ENCODE measurements at regions not wholly inside any gene's neighbourhood (a gene's known extent, or its start where the extent isn't known, plus 50 kb on each side); places are given as distances from the start of the nearest gene placed in this dataset.

DNA sequence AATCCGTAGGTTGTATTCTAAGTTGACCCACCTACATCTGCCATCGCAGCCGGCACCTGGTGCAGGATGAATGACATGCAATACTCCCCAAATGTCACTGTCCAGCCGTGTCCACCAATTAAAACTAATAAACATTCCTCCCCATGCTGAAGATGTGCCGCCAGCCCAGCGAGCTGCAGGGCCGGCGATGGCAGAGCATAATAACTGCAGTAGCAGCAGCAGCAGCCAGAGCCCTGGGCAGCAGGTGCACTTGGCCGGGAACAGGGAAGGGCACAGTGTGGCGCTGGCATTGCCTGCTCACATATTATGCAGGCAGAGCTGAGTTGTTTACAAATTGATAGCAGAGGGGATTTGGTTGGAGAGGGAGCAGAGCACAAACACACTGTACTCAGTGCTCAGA is 754.9 kb downstream of the OLFM4 start:
- TF ChIP-seq, protein P1, sequence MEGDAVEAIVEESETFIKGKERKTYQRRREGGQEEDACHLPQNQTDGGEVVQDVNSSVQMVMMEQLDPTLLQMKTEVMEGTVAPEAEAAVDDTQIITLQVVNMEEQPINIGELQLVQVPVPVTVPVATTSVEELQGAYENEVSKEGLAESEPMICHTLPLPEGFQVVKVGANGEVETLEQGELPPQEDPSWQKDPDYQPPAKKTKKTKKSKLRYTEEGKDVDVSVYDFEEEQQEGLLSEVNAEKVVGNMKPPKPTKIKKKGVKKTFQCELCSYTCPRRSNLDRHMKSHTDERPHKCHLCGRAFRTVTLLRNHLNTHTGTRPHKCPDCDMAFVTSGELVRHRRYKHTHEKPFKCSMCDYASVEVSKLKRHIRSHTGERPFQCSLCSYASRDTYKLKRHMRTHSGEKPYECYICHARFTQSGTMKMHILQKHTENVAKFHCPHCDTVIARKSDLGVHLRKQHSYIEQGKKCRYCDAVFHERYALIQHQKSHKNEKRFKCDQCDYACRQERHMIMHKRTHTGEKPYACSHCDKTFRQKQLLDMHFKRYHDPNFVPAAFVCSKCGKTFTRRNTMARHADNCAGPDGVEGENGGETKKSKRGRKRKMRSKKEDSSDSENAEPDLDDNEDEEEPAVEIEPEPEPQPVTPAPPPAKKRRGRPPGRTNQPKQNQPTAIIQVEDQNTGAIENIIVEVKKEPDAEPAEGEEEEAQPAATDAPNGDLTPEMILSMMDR (IDR thresholded peaks at IDR 0.05), result no peak
- no peak for TF ChIP-seq POLR2AphosphoS5 (IDR thresholded peaks at IDR 0.05)
